ENCODE measurements at regions not wholly inside any gene's neighbourhood (a gene's known extent, or its start where the extent isn't known, plus 50 kb on each side); places are given as distances from the start of the nearest gene placed in this dataset.

DNA sequence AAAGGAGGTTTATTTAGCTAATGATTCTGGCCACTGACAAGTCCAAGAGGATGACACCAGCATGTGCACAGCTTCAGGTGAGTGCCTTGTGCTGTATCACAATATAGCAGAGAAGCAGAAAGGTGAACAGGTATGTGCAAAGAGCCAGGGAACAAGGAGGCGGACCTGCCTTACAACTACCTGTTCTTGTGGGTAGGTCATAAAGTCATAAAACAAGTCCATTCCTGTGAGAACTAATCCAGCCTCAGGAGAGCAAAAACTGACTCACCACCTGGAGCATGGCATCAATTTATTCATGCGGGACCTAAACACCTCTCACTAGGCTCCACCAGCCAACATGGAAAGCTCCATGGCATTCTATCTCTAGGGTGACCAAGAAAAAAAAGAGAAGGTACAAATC lies 234.2 kb downstream of the ASXL3 start:
- no peak for TF ChIP-seq POLR2A (IDR thresholded peaks at IDR 0.05; ENCODE audit: low read depth, low read length)
- no peak for TF ChIP-seq POLR2AphosphoS5 (IDR thresholded peaks at IDR 0.05; ENCODE audit: low read depth, low read length)
